C4-2B (cell line): ENCODE measurements at regions not wholly inside any gene's neighbourhood (a gene's known extent, or its start where the extent isn't known, plus 50 kb on each side); places are given as distances from the start of the nearest gene placed in this dataset.

Experiments used
- ZFX ChIP-seq: fragments of 450-650 bp; IDR thresholded peaks from 2 replicates; pipeline ENCODE4 v1.6.1; 2017
- TF ChIP-seq, protein P1 (sequence below): fragments of 450-650 bp; conservative IDR thresholded peaks from 2 replicates; pipeline ENCODE4 v1.5.1; 2017; ENCODE audit warnings: mild to moderate bottlenecking

DNA sequence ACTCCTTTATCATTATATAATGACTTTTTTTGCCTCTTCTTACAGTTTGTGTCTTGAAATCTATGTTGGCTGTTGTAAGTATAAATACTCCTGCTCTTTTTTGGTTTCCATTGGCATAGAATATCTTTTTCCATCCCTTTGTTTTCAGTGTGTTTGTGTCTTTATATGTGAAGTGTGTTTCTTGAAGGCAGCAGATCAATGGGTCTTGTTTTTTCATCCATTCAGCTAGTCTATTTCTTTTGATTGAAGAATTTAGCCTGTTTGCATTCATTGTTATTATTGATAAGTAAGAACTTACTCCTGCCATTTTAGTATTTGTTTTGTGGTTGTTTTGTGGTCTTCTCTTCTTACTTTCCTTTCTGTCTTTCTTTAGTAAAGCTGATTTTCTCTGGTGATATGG, 322.8 kb downstream of the PLA2G4A start:
- TF ChIP-seq, protein P1, sequence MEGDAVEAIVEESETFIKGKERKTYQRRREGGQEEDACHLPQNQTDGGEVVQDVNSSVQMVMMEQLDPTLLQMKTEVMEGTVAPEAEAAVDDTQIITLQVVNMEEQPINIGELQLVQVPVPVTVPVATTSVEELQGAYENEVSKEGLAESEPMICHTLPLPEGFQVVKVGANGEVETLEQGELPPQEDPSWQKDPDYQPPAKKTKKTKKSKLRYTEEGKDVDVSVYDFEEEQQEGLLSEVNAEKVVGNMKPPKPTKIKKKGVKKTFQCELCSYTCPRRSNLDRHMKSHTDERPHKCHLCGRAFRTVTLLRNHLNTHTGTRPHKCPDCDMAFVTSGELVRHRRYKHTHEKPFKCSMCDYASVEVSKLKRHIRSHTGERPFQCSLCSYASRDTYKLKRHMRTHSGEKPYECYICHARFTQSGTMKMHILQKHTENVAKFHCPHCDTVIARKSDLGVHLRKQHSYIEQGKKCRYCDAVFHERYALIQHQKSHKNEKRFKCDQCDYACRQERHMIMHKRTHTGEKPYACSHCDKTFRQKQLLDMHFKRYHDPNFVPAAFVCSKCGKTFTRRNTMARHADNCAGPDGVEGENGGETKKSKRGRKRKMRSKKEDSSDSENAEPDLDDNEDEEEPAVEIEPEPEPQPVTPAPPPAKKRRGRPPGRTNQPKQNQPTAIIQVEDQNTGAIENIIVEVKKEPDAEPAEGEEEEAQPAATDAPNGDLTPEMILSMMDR, result no peak
- TF ChIP-seq ZFX, result no peak
